Fibroblast of lung (primary cell): ENCODE measurements at regions not wholly inside any gene's neighbourhood (a gene's known extent, or its start where the extent isn't known, plus 50 kb on each side); places are given as distances from the start of the nearest gene placed in this dataset.

Experiments used
- DNase-seq, 2 donors: peaks; one replicate each; pipeline versions ENCODE4 v3.0.0 to v3.0.0-alpha.2; 2010; ENCODE audit warnings: low read depth in 2 of 2
- H2AFZ ChIP-seq: 2 replicates; pipeline ENCODE4 v1.5.1; 2012; ENCODE audit warnings: low read length, control low read depth, inconsistent platforms
- H3K27ac ChIP-seq: 2 replicates; pipeline ENCODE4 v1.5.1; 2011; ENCODE audit warnings: low read length, control low read depth; ENCODE audit not compliant: insufficient read depth
- H3K27me3 ChIP-seq: 2 replicates; pipeline ENCODE4 v1.5.1; 2011; ENCODE audit warnings: mild to moderate bottlenecking, low read length; ENCODE audit not compliant: control insufficient read depth, insufficient read depth
- H3K36me3 ChIP-seq: 2 replicates; pipeline ENCODE4 v1.5.1; 2011; ENCODE audit warnings: low read length; ENCODE audit not compliant: control insufficient read depth, insufficient read depth
- H3K4me1 ChIP-seq: 2 replicates; pipeline ENCODE4 v1.5.1; 2011; ENCODE audit warnings: low read length; ENCODE audit not compliant: control insufficient read depth, insufficient read depth; ENCODE audit errors: extremely low read depth
- H3K4me2 ChIP-seq: 2 replicates; pipeline ENCODE4 v1.5.1; 2011; ENCODE audit warnings: low read length, control low read depth; ENCODE audit not compliant: insufficient read depth; ENCODE audit errors: extremely low read depth
- H3K4me3 ChIP-seq, 4 experiments: fragments of 200-600 bp in 1 of 4; sonication (generic) in 1 of 4; replicated peaks in 1 of 4; 2 replicates each; pipeline ENCODE4 v1.5.1; 2011 to 2016; ENCODE audit warnings: low read length in 4 of 4, low read depth in 3 of 4, mild to moderate bottlenecking in 3 of 4, control low read depth in 2 of 4, inconsistent platforms in 1 of 4, mixed read lengths in 1 of 4; ENCODE audit not compliant: insufficient read depth in 1 of 4; ENCODE audit errors: control extremely low read depth in 1 of 4
- H3K79me2 ChIP-seq: 2 replicates; pipeline ENCODE4 v1.5.1; 2012; ENCODE audit warnings: mild to moderate bottlenecking, low read length, inconsistent platforms; ENCODE audit not compliant: control insufficient read depth, insufficient read depth
- H3K9ac ChIP-seq: 2 replicates; pipeline ENCODE4 v1.5.1; 2011; ENCODE audit warnings: mild to moderate bottlenecking, low read length, control low read depth; ENCODE audit not compliant: insufficient read depth
- H3K9me3 ChIP-seq: 2 replicates; pipeline ENCODE4 v1.5.1; 2012; ENCODE audit warnings: low read depth, low read length; ENCODE audit not compliant: control insufficient read depth, insufficient read depth
- H4K20me1 ChIP-seq: 2 replicates; pipeline ENCODE4 v1.5.1; 2011; ENCODE audit warnings: low read length; ENCODE audit not compliant: control insufficient read depth, insufficient read depth; ENCODE audit errors: extremely low read depth
- CTCF ChIP-seq, 2 donors: IDR thresholded peaks in 1 of 2; conservative IDR thresholded peaks in 1 of 2; 1 replicate in 1 of 2; 2 replicates in 1 of 2; pipeline ENCODE4 v1.5.1; 2011 to 2012; ENCODE audit warnings: low read length in 2 of 2, control low read depth in 1 of 2, inconsistent platforms in 1 of 2, low read depth in 1 of 2, mild to moderate bottlenecking in 1 of 2
- EZH2 ChIP-seq: IDR thresholded peaks from 2 replicates; pipeline ENCODE4 v1.5.1; 2012; ENCODE audit warnings: low read length, control low read depth, mild to moderate bottlenecking; ENCODE audit errors: missing control alignments

GRCh38 chr15:46861796-46862195 lies 855.5 kb upstream of the SEMA6D start:
- Histone ChIP-seq H3K4me1 (no peaks in the 10 kb centered on the region), H3K9ac (no peak overlapping the region), H3K79me2 (no peaks in the 10 kb centered on the region), H4K20me1 (no peaks in the 10 kb centered on the region), H3K9me3 (no peaks in the 10 kb centered on the region), H3K4me2 (no peak overlapping the region), H3K27ac (no peak overlapping the region), H2AFZ (no peak overlapping the region), H3K27me3 (no peaks in the 10 kb centered on the region), H3K4me3 (no peak overlapping the region), H3K36me3 (no peaks in the 10 kb centered on the region)
- DNase-seq: no peak
- TF ChIP-seq CTCF (conservative IDR thresholded peaks at IDR 0.05 in 1 of 2, IDR thresholded peaks at IDR 0.05 in 1 of 2; ENCODE audit: low read depth in 1 of 2, low read length in 2 of 2): no peak
- TF ChIP-seq EZH2: no peak

GRCh38 chr15:46865155-46865554 lies 852.1 kb upstream of the SEMA6D start:
- no peak overlapping the region for H3K9ac ChIP-seq
- no peak overlapping the region for H3K4me3 ChIP-seq
- H3K79me2 ChIP-seq: no peaks in the 10 kb centered on the region
- no peak overlapping the region for H3K4me2 ChIP-seq
- no peaks in the 10 kb centered on the region for H4K20me1 ChIP-seq
- H3K36me3 ChIP-seq: no peaks in the 10 kb centered on the region
- no peak for DNase-seq
- no peaks in the 10 kb centered on the region for H3K4me1 ChIP-seq
- no peak overlapping the region for H2AFZ ChIP-seq
- TF ChIP-seq EZH2 (no peak), CTCF (conservative IDR thresholded peaks at IDR 0.05 in 1 of 2, IDR thresholded peaks at IDR 0.05 in 1 of 2; ENCODE audit: low read depth in 1 of 2, low read length in 2 of 2) (no peak)
- no peak overlapping the region for H3K27ac ChIP-seq
- no peaks in the 10 kb centered on the region for H3K9me3 ChIP-seq
- H3K27me3 ChIP-seq: no peaks in the 10 kb centered on the region

- no peaks in the 10 kb centered on the region for H3K4me1 ChIP-seq
- H3K79me2 ChIP-seq: no peaks in the 10 kb centered on the region
- no peaks in the 10 kb centered on the region for H3K27me3 ChIP-seq
- no peak for DNase-seq
- no peak overlapping the region for H3K27ac ChIP-seq
- H3K9me3 ChIP-seq: no peaks in the 10 kb centered on the region
- H4K20me1 ChIP-seq: no peaks in the 10 kb centered on the region
- no peak overlapping the region for H3K4me3 ChIP-seq
- no peak overlapping the region for H3K9ac ChIP-seq
- TF ChIP-seq CTCF (conservative IDR thresholded peaks at IDR 0.05 in 1 of 2, IDR thresholded peaks at IDR 0.05 in 1 of 2; ENCODE audit: low read depth in 1 of 2, low read length in 2 of 2) (no peak), EZH2 (no peak)
- H3K4me2 ChIP-seq: no peak overlapping the region
- no peak overlapping the region for H2AFZ ChIP-seq
- no peaks in the 10 kb centered on the region for H3K36me3 ChIP-seq
These were observed 844.9 kb upstream of the SEMA6D start for GRCh38 chr15:46872286-46872980.
